Ovary (tissue), 7 donors: ENCODE measurements at regions not wholly inside any gene's neighbourhood (a gene's known extent, or its start where the extent isn't known, plus 50 kb on each side); places are given as distances from the start of the nearest gene placed in this dataset.

Experiments used
- DNase-seq, 5 donors: peaks; one replicate each; pipeline ENCODE4 v3.0.0-alpha.2; 2019 to 2020
- H3K27ac ChIP-seq, 2 donors: fragments of 200-600 bp; one replicate each; pipeline versions ENCODE4 v1.5.1 to v1.8.0; 2019 to 2022
- H3K27me3 ChIP-seq: fragments of 200-600 bp; one replicate; pipeline ENCODE4 v1.8.0; 2022
- H3K36me3 ChIP-seq: fragments of 200-600 bp; sonication (generic); one replicate; pipeline ENCODE4 v1.5.1; 2019
- H3K4me1 ChIP-seq: one replicate; pipeline ENCODE4 v1.8.1; 2013; ENCODE audit warnings: mild to moderate bottlenecking, moderate library complexity; ENCODE audit not compliant: insufficient read depth
- H3K4me3 ChIP-seq: fragments of 200-600 bp; sonication (generic); one replicate; pipeline ENCODE4 v1.5.1; 2017
- H3K9me3 ChIP-seq, 2 donors: fragments of 200-600 bp in 1 of 2; sonication (generic) in 1 of 2; one replicate each; pipeline versions ENCODE4 v1.5.1 to v1.8.1; 2013 to 2019; ENCODE audit warnings: mild to moderate bottlenecking in 1 of 2, moderate library complexity in 1 of 2
- EP300 ChIP-seq: sonication (generic); formaldehyde crosslinking; IDR thresholded peaks from one replicate; pipeline ENCODE4 v1.6.1; 2017; ENCODE audit warnings: antibody characterized with exemption
- POLR2A ChIP-seq: fragments of 450-650 bp; IDR thresholded peaks from one replicate; pipeline ENCODE4 v1.6.1; 2017; ENCODE audit warnings: antibody characterized with exemption, mild to moderate bottlenecking, moderate library complexity
- WGBS, 3 donors: extraction: QIAGEN DNeasy Blood & Tissue Kit in 1 of 3; methylation state at CpG; one replicate each; pipeline versions ENCODE4 v1.1.5 to v1.1.7; 2013 to 2017; 5-methylcytosine and 5-hydroxymethylcytosine counted together
- intact Hi-C, 4 donors: fragments of 100-400 bp; cut with DNase I; formaldehyde crosslinking; loops; one replicate each; pipeline versions ENCODE4 v1.11.0 to v1.15.1; 2022 to 2023
- TF ChIP-seq, protein P1 (sequence below), 3 donors: fragments of 450-650 bp in 2 of 3; fragments of 200-600 bp in 1 of 3; IDR thresholded peaks; one replicate each; pipeline versions ENCODE4 v1.5.1 to v1.8.0; 2016 to 2022; ENCODE audit warnings: antibody characterized with exemption in 3 of 3, mild to moderate bottlenecking in 1 of 3
- donor health status: DM: no; HTN: no; CAD: no; lungs with moderate emphysema.
- donor health status: DM: no; HTN: no; CAD: no.
- donor health status: Bipolar disorder and iron deficiency.
- donor health status: DM: no; HTN: no; CAD: no.
- donor health status: DM: yes; HTN: yes; CAD: no.

DNA sequence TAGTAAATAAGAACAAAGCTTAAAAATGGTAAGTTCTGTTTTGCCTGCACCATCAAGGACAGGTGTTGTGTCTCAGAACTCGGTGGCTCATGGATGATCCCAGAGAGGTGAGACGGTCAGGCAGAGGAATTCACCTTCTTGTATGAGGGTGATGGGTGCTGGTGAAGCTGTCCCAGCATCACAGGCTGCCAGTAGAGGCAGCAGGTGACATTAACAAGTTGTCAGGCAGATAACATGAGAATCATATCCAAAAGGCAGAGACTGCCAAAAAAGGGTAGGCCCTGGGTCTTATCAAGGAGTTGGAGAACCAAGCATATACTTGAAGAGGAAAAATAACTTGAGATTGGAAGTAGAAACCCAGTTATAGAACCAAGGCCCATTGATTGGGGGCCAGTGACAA, 437.8 kb downstream of the DYNC2H1 start:
- no peak for TF ChIP-seq EP300
- TF ChIP-seq, protein P1, sequence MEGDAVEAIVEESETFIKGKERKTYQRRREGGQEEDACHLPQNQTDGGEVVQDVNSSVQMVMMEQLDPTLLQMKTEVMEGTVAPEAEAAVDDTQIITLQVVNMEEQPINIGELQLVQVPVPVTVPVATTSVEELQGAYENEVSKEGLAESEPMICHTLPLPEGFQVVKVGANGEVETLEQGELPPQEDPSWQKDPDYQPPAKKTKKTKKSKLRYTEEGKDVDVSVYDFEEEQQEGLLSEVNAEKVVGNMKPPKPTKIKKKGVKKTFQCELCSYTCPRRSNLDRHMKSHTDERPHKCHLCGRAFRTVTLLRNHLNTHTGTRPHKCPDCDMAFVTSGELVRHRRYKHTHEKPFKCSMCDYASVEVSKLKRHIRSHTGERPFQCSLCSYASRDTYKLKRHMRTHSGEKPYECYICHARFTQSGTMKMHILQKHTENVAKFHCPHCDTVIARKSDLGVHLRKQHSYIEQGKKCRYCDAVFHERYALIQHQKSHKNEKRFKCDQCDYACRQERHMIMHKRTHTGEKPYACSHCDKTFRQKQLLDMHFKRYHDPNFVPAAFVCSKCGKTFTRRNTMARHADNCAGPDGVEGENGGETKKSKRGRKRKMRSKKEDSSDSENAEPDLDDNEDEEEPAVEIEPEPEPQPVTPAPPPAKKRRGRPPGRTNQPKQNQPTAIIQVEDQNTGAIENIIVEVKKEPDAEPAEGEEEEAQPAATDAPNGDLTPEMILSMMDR (IDR thresholded peaks at IDR 0.05): no peak
- no peak for TF ChIP-seq POLR2A
- DNase-seq: no peak
- Histone ChIP-seq H3K27me3 (no peaks in the 10 kb centered on the region), H3K27ac (no peak overlapping the region), H3K4me1 (no peaks in the 10 kb centered on the region), H3K4me3 (no peak overlapping the region), H3K9me3 (no peaks in the 10 kb centered on the region), H3K36me3 (no peaks in the 10 kb centered on the region)
- intact Hi-C loops: no loop called here
- WGBS, 3 donors: 87 to 98% (median 89%) methylated on average over 2 of the region's 2 CpGs

DNA sequence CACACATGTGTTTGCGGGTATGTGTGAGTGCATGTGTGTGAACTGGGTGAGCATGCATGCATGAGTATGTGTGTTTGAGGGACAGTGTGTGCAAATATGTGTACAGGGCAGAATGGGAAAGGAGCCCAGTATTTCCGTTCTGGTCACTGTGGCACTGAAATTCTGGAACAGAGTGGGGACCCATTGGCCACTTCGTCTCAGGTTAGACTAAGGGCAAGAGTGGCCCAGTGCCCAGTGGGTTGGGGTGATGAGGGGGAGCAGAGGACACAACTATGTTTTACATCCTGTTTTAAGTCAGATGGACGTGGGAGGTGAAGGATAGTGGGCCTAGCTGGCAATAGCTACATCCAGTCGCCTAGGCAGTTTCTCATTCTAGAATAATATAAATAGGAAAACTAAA, 438.5 kb downstream of the DYNC2H1 start:
- no peak overlapping the region for H3K27ac ChIP-seq
- H3K36me3 ChIP-seq: no peaks in the 10 kb centered on the region
- TF ChIP-seq EP300 (no peak), POLR2A (no peak)
- TF ChIP-seq, protein P1 (IDR thresholded peaks at IDR 0.05): no peak
- H3K9me3 ChIP-seq: no peaks in the 10 kb centered on the region
- H3K27me3 ChIP-seq: no peaks in the 10 kb centered on the region
- WGBS, 3 donors: 29 to 48% (median 35%) methylated on average over 5 of the region's 5 CpGs
- no peaks in the 10 kb centered on the region for H3K4me1 ChIP-seq
- no peak overlapping the region for H3K4me3 ChIP-seq
- intact Hi-C loops: no loop called here
- no peak for DNase-seq

- H3K9me3 ChIP-seq: no peaks in the 10 kb centered on the region
- no peaks in the 10 kb centered on the region for H3K4me1 ChIP-seq
- WGBS, 3 donors: 94 to 100% (median 97%) methylated on average over 1 of the region's 1 CpG
- H3K36me3 ChIP-seq: no peaks in the 10 kb centered on the region
- TF ChIP-seq POLR2A: no peak
- no peak for TF ChIP-seq EP300
- TF ChIP-seq, protein P1 (IDR thresholded peaks at IDR 0.05): no peak
- no peak overlapping the region for H3K4me3 ChIP-seq
- DNase-seq: no peak
- no peaks in the 10 kb centered on the region for H3K27me3 ChIP-seq
- H3K27ac ChIP-seq: no peak overlapping the region
- intact Hi-C loops: no loop called here
These were observed 439.6 kb downstream of the DYNC2H1 start for GRCh38 chr11:103548838-103549237.

- Histone ChIP-seq H3K36me3 (no peaks in the 10 kb centered on the region), H3K4me3 (no peak overlapping the region), H3K4me1 (no peaks in the 10 kb centered on the region), H3K27ac (no peak overlapping the region), H3K9me3 (no peaks in the 10 kb centered on the region), H3K27me3 (no peaks in the 10 kb centered on the region)
- 66 to 74% (median 68%) methylated on average over 1 of the region's 1 CpG for WGBS, 3 donors
- TF ChIP-seq POLR2A (no peak), EP300 (no peak)
- TF ChIP-seq, protein P1 (IDR thresholded peaks at IDR 0.05): no peak
- no peak for DNase-seq
- intact Hi-C loops: no loop called here
These were observed 441.6 kb downstream of the DYNC2H1 start for GRCh38 chr11:103550811-103551210.

DNA sequence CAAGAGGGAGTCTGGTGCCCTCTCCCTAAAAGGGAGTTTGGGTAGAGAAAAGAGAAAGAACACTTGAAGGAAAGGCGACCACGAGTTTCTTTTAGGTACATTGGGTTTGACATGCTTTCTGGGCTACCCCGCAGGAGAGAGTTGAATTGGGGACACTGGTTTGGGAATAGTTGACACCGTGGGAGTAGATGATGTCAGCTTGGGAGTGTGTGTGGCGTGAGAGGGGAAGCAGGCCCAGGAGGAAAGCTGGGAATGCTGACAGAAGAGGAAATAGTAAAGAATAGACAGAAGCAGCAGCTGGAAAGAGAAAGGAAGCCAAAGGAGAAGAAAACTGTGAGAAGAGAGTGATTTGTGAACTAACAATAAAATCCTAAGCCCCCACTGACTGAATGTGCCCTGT, 442.9 kb downstream of the DYNC2H1 start:
- H3K27ac ChIP-seq: no peak overlapping the region
- no peak overlapping the region for H3K4me3 ChIP-seq
- H3K36me3 ChIP-seq: no peaks in the 10 kb centered on the region
- DNase-seq: no peak
- H3K27me3 ChIP-seq: no peaks in the 10 kb centered on the region
- intact Hi-C loops: no loop called here
- 63 to 70% (median 65%) methylated on average over 5 of the region's 5 CpGs for WGBS, 3 donors
- no peak for TF ChIP-seq POLR2A
- TF ChIP-seq, protein P1 (IDR thresholded peaks at IDR 0.05): no peak
- TF ChIP-seq EP300: no peak
- no peaks in the 10 kb centered on the region for H3K4me1 ChIP-seq
- H3K9me3 ChIP-seq: no peaks in the 10 kb centered on the region
